ENCODE measurements at regions not wholly inside any gene's neighbourhood (a gene's known extent, or its start where the extent isn't known, plus 50 kb on each side); places are given as distances from the start of the nearest gene placed in this dataset.

GRCh38 chr2:146080925-146081324, 1561.0 kb upstream of the ZEB2 start:
- ATAC-seq (no peak), DNase-seq (ENCODE audit: low read depth, low spot score) (no peak)
- no peak overlapping the region for H3K4me3 ChIP-seq (ENCODE audit: low read depth in 2 of 2, low read length in 2 of 2)
- ChIA-PET POLR2A (no interaction called here), CTCF (no interaction called here)
- H3K4me1 ChIP-seq (ENCODE audit: control insufficient read depth, insufficient read depth, low read length) = no peaks in the 10 kb centered on the region
- in situ Hi-C loops (cut with HindIII; ENCODE audit: low pct_unique_long_range_greater_than_20kb, low sequenced_read_pairs) = no loop called here
- no peak overlapping the region for H3K27ac ChIP-seq (ENCODE audit: low read length)
- H3K36me3 ChIP-seq (ENCODE audit: control insufficient read depth, insufficient read depth, low read length) = no peaks in the 10 kb centered on the region
- H3K9me3 ChIP-seq (ENCODE audit: control insufficient read depth, insufficient read depth, low read depth, low read length) = no peaks in the 10 kb centered on the region; the same call in 1 of the 2 replicates
- intact Hi-C loops (cut with micrococcal nuclease; ENCODE audit: unreplicated experiment) = no loop called here
- TF ChIP-seq REST (IDR thresholded peaks at IDR 0.05; ENCODE audit: insufficient read depth in 1 of 2, low read depth in 2 of 2, low read length in 1 of 2) (no peak), POLR2AphosphoS5 (IDR thresholded peaks at IDR 0.05; ENCODE audit: low read depth, low read length) (no peak), SIN3A (IDR thresholded peaks at IDR 0.05; ENCODE audit: borderline replicate concordance, insufficient read depth, low read depth, low read length) (no peak), TCF7L2 (IDR thresholded peaks at IDR 0.05; ENCODE audit: low read depth, low read length) (no peak)
- TF ChIP-seq, protein P1, sequence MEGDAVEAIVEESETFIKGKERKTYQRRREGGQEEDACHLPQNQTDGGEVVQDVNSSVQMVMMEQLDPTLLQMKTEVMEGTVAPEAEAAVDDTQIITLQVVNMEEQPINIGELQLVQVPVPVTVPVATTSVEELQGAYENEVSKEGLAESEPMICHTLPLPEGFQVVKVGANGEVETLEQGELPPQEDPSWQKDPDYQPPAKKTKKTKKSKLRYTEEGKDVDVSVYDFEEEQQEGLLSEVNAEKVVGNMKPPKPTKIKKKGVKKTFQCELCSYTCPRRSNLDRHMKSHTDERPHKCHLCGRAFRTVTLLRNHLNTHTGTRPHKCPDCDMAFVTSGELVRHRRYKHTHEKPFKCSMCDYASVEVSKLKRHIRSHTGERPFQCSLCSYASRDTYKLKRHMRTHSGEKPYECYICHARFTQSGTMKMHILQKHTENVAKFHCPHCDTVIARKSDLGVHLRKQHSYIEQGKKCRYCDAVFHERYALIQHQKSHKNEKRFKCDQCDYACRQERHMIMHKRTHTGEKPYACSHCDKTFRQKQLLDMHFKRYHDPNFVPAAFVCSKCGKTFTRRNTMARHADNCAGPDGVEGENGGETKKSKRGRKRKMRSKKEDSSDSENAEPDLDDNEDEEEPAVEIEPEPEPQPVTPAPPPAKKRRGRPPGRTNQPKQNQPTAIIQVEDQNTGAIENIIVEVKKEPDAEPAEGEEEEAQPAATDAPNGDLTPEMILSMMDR (IDR thresholded peaks at IDR 0.05) = no peak
- no TSS peak for BruUV-seq (replicated peaks)
- no peaks in the 10 kb centered on the region for H3K27me3 ChIP-seq (ENCODE audit: control insufficient read depth, insufficient read depth, low read length)

- Histone ChIP-seq H3K36me3 (ENCODE audit: control insufficient read depth, insufficient read depth, low read length) (no peaks in the 10 kb centered on the region), H3K27me3 (ENCODE audit: control insufficient read depth, insufficient read depth, low read length) (no peaks in the 10 kb centered on the region), H3K27ac (ENCODE audit: low read length) (no peak overlapping the region), H3K9me3 (ENCODE audit: control insufficient read depth, insufficient read depth, low read depth, low read length) (no peaks in the 10 kb centered on the region; the same call in 1 of the 2 replicates), H3K4me1 (ENCODE audit: control insufficient read depth, insufficient read depth, low read length) (no peaks in the 10 kb centered on the region), H3K4me3 (ENCODE audit: low read depth in 2 of 2, low read length in 2 of 2) (no peak overlapping the region)
- ATAC-seq (no peak), DNase-seq (ENCODE audit: low read depth, low spot score) (no peak)
- ChIA-PET POLR2A (no interaction called here), CTCF (no interaction called here)
- no peak for TF ChIP-seq REST (IDR thresholded peaks at IDR 0.05; ENCODE audit: insufficient read depth in 1 of 2, low read depth in 2 of 2, low read length in 1 of 2)
- TF ChIP-seq POLR2AphosphoS5 (IDR thresholded peaks at IDR 0.05; ENCODE audit: low read depth, low read length) = no peak
- TF ChIP-seq TCF7L2 (IDR thresholded peaks at IDR 0.05; ENCODE audit: low read depth, low read length) = no peak
- TF ChIP-seq, protein P1 (IDR thresholded peaks at IDR 0.05) = no peak
- TF ChIP-seq SIN3A (IDR thresholded peaks at IDR 0.05; ENCODE audit: borderline replicate concordance, insufficient read depth, low read depth, low read length) = no peak
- intact Hi-C loops (cut with micrococcal nuclease; ENCODE audit: unreplicated experiment) (no loop called here), in situ Hi-C loops (cut with HindIII; ENCODE audit: low pct_unique_long_range_greater_than_20kb, low sequenced_read_pairs) (no loop called here)
- BruUV-seq (replicated peaks) = no TSS peak
Observed at GRCh38 chr2:146079216-146079615, 1559.3 kb upstream of the ZEB2 start.
